ENCODE measurements at regions not wholly inside any gene's neighbourhood (a gene's known extent, or its start where the extent isn't known, plus 50 kb on each side); places are given as distances from the start of the nearest gene placed in this dataset.
"Not testable (repeated sequence)": the region's sequence is repeated elsewhere in the genome, so short reads cannot be mapped to it uniquely, and the experiment has no call there.

GRCh38 chr2:37774171-37774944, 102.9 kb upstream of the CDC42EP3 start:
- TF ChIP-seq, protein P1, sequence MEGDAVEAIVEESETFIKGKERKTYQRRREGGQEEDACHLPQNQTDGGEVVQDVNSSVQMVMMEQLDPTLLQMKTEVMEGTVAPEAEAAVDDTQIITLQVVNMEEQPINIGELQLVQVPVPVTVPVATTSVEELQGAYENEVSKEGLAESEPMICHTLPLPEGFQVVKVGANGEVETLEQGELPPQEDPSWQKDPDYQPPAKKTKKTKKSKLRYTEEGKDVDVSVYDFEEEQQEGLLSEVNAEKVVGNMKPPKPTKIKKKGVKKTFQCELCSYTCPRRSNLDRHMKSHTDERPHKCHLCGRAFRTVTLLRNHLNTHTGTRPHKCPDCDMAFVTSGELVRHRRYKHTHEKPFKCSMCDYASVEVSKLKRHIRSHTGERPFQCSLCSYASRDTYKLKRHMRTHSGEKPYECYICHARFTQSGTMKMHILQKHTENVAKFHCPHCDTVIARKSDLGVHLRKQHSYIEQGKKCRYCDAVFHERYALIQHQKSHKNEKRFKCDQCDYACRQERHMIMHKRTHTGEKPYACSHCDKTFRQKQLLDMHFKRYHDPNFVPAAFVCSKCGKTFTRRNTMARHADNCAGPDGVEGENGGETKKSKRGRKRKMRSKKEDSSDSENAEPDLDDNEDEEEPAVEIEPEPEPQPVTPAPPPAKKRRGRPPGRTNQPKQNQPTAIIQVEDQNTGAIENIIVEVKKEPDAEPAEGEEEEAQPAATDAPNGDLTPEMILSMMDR (IDR thresholded peaks at IDR 0.05; ENCODE audit: borderline replicate concordance, extremely low read depth, low read length, poor library complexity, severe bottlenecking): not testable (repeated sequence)
- not testable (repeated sequence) for TF ChIP-seq EZH2 (IDR thresholded peaks at IDR 0.05; ENCODE audit: borderline replicate concordance, low read depth, low read length, severe bottlenecking)

All from DND-41 (cell line).